Upper lobe of left lung (tissue), 6 donors: ENCODE measurements at regions not wholly inside any gene's neighbourhood (a gene's known extent, or its start where the extent isn't known, plus 50 kb on each side); places are given as distances from the start of the nearest gene placed in this dataset.

ENCODE experiments used
- ATAC-seq, 2 donors: fragments of 200-7000 bp; cut with Tn5 transposase; one replicate each; pipeline ENCODE4 v1.9.1; 2022; ENCODE audit warnings: mild to moderate bottlenecking in 2 of 2, moderate library complexity in 2 of 2; ENCODE audit not compliant: low FRiP score in 2 of 2
- DNase-seq, 2 donors: peaks; one replicate each; pipeline ENCODE4 v3.0.0-alpha.2; 2019 to 2020
- H3K27ac ChIP-seq, 4 donors: fragments of 200-600 bp; sonication (generic); one replicate each; pipeline ENCODE4 v1.5.1; 2016 to 2019
- H3K27me3 ChIP-seq, 4 donors: fragments of 200-600 bp; sonication (generic); one replicate each; pipeline ENCODE4 v1.5.1; 2017 to 2019
- H3K36me3 ChIP-seq, 4 donors: fragments of 200-600 bp; sonication (generic); one replicate each; pipeline ENCODE4 v1.5.1; 2016 to 2019
- H3K4me1 ChIP-seq, 4 donors: fragments of 200-600 bp; sonication (generic); one replicate each; pipeline ENCODE4 v1.5.1; 2018 to 2019
- H3K4me3 ChIP-seq, 4 donors: fragments of 200-600 bp; sonication (generic); one replicate each; pipeline ENCODE4 v1.5.1; 2017 to 2019; ENCODE audit warnings: mild to moderate bottlenecking in 2 of 4, moderate library complexity in 1 of 4
- H3K9me3 ChIP-seq, 4 donors: fragments of 200-600 bp; sonication (generic); one replicate each; pipeline ENCODE4 v1.5.1; 2018 to 2019
- CTCF ChIP-seq, 6 experiments: fragments of 450-650 bp in 4 of 6; fragments of 200-600 bp in 2 of 6; sonication (generic) in 2 of 6; IDR thresholded peaks; one replicate each; pipeline ENCODE4 v1.5.1; 2016 to 2019; ENCODE audit warnings: antibody characterized with exemption in 6 of 6
- EP300 ChIP-seq, 4 donors: sonication (generic); formaldehyde crosslinking; IDR thresholded peaks; one replicate each; pipeline ENCODE4 v1.5.1; 2017; ENCODE audit warnings: antibody characterized with exemption in 4 of 4, control low read depth in 2 of 4
- POLR2A ChIP-seq, 4 donors: fragments of 450-650 bp; IDR thresholded peaks; one replicate each; pipeline ENCODE4 v1.5.1; 2016 to 2017; ENCODE audit warnings: antibody characterized with exemption in 4 of 4, mild to moderate bottlenecking in 2 of 4
- POLR2AphosphoS5 ChIP-seq, 2 donors: sonication (generic); formaldehyde crosslinking; IDR thresholded peaks; one replicate each; pipeline ENCODE4 v1.5.1; 2017; ENCODE audit warnings: antibody characterized with exemption in 2 of 2
- WGBS, 2 donors: methylation state at CpG; one replicate each; pipeline ENCODE4 v1.1.5; 2017 to 2018; 5-methylcytosine and 5-hydroxymethylcytosine counted together
- donor health status: DM: no; HTN: no; CAD: no; lungs with moderate emphysema.
- donor health status: DM: no; HTN: yes; CAD: no; lungs with severe emphysema.

- no peak for ATAC-seq
Measured at GRCh38 chr12:90126125-90126524, 417.5 kb upstream of the ATP2B1 start.

GRCh38 chr12:90124914-90125313, 416.3 kb upstream of the ATP2B1 start:
- ATAC-seq (no peak), DNase-seq (no peak)
- peaks cover 0 to 15% (median 6%) of the 10 kb centered on the region in 4 donors for H3K9me3 ChIP-seq
- TF ChIP-seq POLR2AphosphoS5 (IDR thresholded peaks at IDR 0.05) = no peak
- TF ChIP-seq CTCF (IDR thresholded peaks at IDR 0.05) = no peak
- TF ChIP-seq EP300 (IDR thresholded peaks at IDR 0.05) = no peak
- TF ChIP-seq POLR2A (IDR thresholded peaks at IDR 0.05) = no peak
- H3K4me1 ChIP-seq = no peaks in the 10 kb centered on the region
- no peaks in the 10 kb centered on the region for H3K36me3 ChIP-seq
- no peak overlapping the region for H3K4me3 ChIP-seq
- H3K27me3 ChIP-seq = no peaks in the 10 kb centered on the region
- 91 to 96% methylated on average over 7 of the region's 7 CpGs for WGBS, 2 donors
- H3K27ac ChIP-seq = no peak overlapping the region

More at GRCh38 chr12:90126125-90126524, 417.5 kb upstream of the ATP2B1 start:
- no peaks in the 10 kb centered on the region for H3K4me1 ChIP-seq
- 66 to 68% methylated on average over 2 of the region's 2 CpGs for WGBS, 2 donors
- no peaks in the 10 kb centered on the region for H3K36me3 ChIP-seq
- peaks cover 0 to 5% (median 1%) of the 10 kb centered on the region in 4 donors for H3K9me3 ChIP-seq
- H3K4me3 ChIP-seq = no peak overlapping the region
- DNase-seq = no peak
- H3K27me3 ChIP-seq = no peaks in the 10 kb centered on the region
- no peak overlapping the region for H3K27ac ChIP-seq
- TF ChIP-seq POLR2AphosphoS5 (IDR thresholded peaks at IDR 0.05) (no peak), CTCF (IDR thresholded peaks at IDR 0.05) (no peak), POLR2A (IDR thresholded peaks at IDR 0.05) (no peak), EP300 (IDR thresholded peaks at IDR 0.05) (no peak)

- Histone ChIP-seq H3K9me3 (peaks cover 0 to 15% (median 6%) of the 10 kb centered on the region in 4 donors), H3K36me3 (no peaks in the 10 kb centered on the region), H3K4me1 (no peaks in the 10 kb centered on the region), H3K27me3 (no peaks in the 10 kb centered on the region), H3K27ac (no peak overlapping the region), H3K4me3 (no peak overlapping the region)
- ATAC-seq (no peak), DNase-seq (no peak)
- WGBS, 2 donors = 59% methylated on average over 2 of the region's 2 CpGs
- TF ChIP-seq EP300 (IDR thresholded peaks at IDR 0.05) (no peak), POLR2AphosphoS5 (IDR thresholded peaks at IDR 0.05) (no peak), POLR2A (IDR thresholded peaks at IDR 0.05) (no peak), CTCF (IDR thresholded peaks at IDR 0.05) (no peak)
Measured at GRCh38 chr12:90124289-90124688, 415.7 kb upstream of the ATP2B1 start.

- Histone ChIP-seq H3K9me3 (peaks cover 0 to 15% (median 6%) of the 10 kb centered on the region in 4 donors), H3K4me3 (no peak overlapping the region), H3K27ac (no peak overlapping the region), H3K36me3 (no peaks in the 10 kb centered on the region), H3K4me1 (no peaks in the 10 kb centered on the region), H3K27me3 (no peaks in the 10 kb centered on the region)
- 34 to 37% methylated on average over 3 of the region's 3 CpGs for WGBS, 2 donors
- ATAC-seq (no peak), DNase-seq (no peak)
- TF ChIP-seq POLR2AphosphoS5 (IDR thresholded peaks at IDR 0.05) (no peak), EP300 (IDR thresholded peaks at IDR 0.05) (no peak), CTCF (IDR thresholded peaks at IDR 0.05) (no peak), POLR2A (IDR thresholded peaks at IDR 0.05) (no peak)
Measured at GRCh38 chr12:90122681-90123080, 414.0 kb upstream of the ATP2B1 start.

GRCh38 chr12:90120627-90121026, 412.0 kb upstream of the ATP2B1 start:
- Histone ChIP-seq H3K9me3 (peaks cover 0 to 15% (median 6%) of the 10 kb centered on the region in 4 donors), H3K4me1 (no peaks in the 10 kb centered on the region), H3K4me3 (no peak overlapping the region), H3K27ac (no peak overlapping the region), H3K27me3 (no peaks in the 10 kb centered on the region), H3K36me3 (no peaks in the 10 kb centered on the region)
- no peak for DNase-seq
- TF ChIP-seq CTCF (IDR thresholded peaks at IDR 0.05) = no peak
- TF ChIP-seq EP300 (IDR thresholded peaks at IDR 0.05) = no peak
- no peak for TF ChIP-seq POLR2A (IDR thresholded peaks at IDR 0.05)
- TF ChIP-seq POLR2AphosphoS5 (IDR thresholded peaks at IDR 0.05) = no peak
- ATAC-seq = no peak
